ENCODE measurements at regions not wholly inside any gene's neighbourhood (a gene's known extent, or its start where the extent isn't known, plus 50 kb on each side); places are given as distances from the start of the nearest gene placed in this dataset.

DNA sequence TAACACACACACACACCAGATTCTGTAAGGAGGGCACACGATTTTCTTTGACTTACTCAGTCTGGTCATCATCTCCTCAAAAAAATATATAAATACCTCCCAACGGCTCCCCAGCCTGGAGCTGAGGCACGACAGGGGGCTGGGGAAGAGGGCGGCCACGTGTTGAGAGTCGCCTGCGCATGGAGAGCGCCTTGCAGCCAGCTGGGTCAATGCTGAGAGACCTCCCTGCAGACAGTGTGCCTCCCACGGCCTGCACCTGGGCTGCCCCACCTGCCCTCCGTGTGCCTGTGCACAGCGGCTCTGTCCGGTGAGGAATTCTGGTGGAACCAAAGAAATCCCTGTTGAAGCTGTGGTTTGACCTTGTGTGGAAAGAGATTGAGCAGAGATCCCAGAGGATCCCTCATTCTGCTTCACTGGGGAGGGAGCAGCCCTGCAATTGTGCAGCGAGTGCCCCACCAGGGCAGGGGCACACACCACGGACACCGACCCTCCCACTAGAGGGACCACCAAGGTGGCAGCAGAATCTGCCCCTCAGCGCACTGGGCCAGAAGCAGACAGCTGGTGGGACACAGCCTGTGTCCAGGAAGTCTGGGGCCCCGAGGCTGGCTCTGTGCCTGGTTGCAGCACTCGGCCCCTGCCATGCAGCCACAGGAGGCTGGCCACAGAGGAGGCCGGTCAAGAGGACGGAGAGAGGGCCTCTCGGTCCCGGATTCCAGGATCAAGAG, 150.5 kb upstream of the PPP2R2D start:
- no peak for TF ChIP-seq CTCF (IDR thresholded peaks at IDR 0.05)

DNA sequence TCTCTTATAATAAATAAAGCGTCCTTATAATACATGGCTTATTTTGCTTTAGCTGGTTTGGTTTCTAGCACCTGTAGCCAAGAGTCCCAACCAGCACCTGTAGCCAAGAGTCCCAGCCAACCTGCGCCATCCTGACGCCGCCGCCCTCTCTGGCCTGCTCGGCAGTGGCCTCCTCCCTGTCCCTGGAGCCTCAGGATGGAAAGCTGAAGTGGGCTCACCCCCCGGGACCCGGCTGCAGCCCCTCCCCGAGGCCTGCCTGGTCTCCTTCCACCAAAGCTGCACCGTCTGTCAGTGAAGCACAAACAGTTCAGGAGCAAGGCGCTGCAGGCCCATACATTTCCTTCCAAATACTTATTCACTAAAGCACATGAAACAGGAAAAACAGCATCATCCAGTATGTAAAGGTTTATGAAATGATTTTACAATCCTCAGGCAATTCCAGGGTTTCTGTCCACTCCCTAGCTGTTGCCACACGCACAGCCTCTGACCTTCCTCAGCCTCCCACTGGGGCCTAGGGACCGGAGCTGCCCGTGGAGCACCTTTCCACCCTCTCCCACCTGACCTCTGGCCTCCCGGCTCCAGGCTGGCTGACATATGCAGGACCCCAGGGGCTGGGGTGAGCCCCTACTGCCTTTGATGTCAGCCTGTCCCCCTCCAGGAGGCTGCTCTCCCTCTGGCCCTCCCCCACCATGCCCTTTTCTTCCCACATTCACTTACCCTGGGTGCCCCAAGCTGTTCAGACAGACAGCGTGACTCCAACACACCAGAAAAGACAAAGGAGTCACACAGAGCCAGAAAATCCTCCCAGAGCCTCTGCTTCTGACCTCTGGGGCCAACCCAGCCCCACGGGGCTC, 149.6 kb upstream of the PPP2R2D start:
- TF ChIP-seq CTCF (IDR thresholded peaks at IDR 0.05), result no peak

DNA sequence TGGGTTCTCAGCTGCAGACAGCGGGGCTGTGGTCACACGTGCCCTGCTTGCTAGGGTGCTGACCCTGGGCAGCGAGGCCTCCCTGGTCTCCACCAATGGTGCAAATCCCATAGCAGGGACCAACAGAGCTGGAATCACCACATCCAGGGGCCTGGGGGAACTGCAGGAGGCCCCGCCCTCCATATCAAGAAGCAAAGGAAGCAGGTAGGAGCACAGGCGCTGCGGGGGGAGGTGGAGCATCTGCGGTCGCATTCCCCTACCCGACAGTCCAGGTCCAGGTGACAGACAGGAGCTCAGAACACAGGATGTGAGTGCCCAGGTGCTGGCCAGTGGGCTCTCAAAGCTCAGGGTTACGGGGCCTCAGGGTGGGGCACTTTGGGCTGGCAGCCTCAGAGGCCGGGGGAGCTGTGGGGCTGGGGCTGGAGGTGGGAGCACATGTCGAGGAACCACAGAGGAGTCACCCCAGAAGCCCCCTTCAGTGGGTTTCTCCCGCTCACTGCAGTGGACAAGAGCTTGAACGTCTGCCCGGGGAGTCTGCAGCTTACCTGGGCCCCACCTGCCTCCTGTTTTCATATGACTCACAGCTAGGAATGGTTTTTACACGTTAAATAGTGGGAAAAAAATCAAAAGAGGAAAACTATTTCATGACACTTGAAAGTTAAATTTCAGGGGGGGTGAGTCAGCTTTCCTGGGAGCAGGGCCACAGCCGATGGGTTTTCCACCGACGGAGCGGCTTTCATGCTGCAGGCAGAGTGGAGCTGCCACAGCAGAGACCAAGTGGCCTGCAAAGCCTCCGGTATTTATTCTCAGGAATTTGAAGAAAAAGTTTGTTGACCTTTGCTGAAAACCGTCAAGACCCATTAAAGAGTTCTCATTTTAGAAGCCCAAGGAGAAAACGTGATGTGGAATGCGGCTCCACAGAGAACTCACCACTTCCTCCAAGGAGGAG, 148.7 kb upstream of the PPP2R2D start:
- no peak for TF ChIP-seq CTCF (IDR thresholded peaks at IDR 0.05)

DNA sequence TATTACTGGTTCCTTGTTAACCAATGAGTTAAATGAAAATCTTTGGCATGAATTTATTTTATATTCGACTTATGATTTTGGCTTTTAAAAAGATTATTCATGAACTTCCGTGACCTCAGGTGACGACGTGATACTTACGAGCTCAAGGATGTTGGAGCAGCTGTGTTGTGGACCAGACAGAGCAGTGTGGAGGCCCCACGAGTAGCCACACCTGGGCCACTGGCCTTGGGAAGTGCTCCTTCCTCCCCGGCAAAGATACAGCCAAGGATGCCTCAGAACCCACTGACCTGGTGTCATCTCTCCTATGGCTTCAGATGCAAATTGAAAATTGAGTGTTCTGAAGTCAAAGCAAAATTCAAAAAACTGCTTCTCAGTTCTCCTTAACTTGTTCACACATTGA, 147.5 kb upstream of the PPP2R2D start:
- no peak for TF ChIP-seq CTCF (IDR thresholded peaks at IDR 0.05)

- TF ChIP-seq CTCF (IDR thresholded peaks at IDR 0.05), result no peak
Measured at GRCh38 chr10:131755200-131755599, 145.6 kb upstream of the PPP2R2D start.

DNA sequence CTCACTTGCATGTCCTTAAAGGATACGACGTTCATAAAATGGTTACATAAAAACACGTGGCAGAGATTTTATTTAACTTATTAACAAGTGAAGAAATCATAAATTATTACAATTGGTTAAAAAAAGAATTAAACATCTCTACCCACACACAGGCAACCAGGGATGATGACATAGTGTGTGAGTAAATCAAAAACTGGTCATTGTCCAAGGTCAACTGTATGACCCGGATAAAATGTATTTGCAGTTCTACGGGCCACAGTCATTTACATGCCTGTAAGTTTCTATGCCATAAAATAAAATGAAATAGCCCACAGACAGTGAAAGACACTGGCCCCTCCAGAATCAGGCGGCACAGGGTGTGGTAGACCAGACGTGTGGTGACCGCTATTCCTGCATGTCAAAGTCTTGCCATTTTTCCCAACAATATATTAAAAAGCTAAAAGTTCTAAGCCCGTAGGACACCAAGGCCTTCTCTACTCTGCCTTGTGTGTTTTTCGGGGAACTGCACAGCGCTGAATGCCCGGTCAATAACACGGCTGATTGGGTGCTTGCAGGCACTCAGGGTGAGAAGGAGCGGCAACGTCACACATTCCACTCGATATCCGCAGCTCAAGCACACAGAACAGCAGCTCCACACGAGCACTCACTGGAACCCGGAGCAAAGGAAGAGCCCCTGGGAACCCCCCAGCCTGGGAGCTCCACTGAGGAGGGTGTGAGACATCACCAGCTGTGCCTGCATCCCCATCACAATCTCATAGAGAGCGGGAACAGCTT, 143.3 kb upstream of the PPP2R2D start:
- TF ChIP-seq CTCF (IDR thresholded peaks at IDR 0.05), result no peak

Data from LNCAP (cell line).